ENCODE measurements at regions not wholly inside any gene's neighbourhood (a gene's known extent, or its start where the extent isn't known, plus 50 kb on each side); places are given as distances from the start of the nearest gene placed in this dataset.
"Not testable (repeated sequence)": the region's sequence is repeated elsewhere in the genome, so short reads cannot be mapped to it uniquely, and the experiment has no call there.

- no peak for DNase-seq
Observed at GRCh38 chr3:153319705-153320554, 157.9 kb downstream of the RAP2B start.

- DNase-seq: no peak
Observed at GRCh38 chr3:153320585-153321128, 158.6 kb downstream of the RAP2B start.

- no peak for DNase-seq
Observed at GRCh38 chr3:153328690-153329089, 166.7 kb downstream of the RAP2B start.

DNA sequence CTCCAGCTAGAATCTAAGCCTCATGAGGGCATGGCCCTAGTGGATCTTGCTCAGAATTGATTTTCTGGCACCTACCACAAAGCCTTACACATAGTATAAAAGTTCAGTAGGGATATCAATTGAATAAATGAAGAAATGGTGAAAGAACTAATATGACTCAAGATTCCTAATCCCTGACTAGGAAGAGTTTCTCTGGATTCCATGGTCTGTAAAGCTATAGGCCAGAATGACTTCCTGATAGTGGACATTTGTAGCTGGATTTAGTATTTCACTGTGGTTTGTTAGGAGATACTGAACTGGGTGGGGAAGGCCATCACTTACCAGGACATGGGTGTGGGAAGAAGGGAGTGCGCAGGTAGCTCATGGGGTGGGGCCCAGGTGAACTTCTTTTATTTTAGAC is 168.9 kb downstream of the RAP2B start:
- no peak for DNase-seq

DNA sequence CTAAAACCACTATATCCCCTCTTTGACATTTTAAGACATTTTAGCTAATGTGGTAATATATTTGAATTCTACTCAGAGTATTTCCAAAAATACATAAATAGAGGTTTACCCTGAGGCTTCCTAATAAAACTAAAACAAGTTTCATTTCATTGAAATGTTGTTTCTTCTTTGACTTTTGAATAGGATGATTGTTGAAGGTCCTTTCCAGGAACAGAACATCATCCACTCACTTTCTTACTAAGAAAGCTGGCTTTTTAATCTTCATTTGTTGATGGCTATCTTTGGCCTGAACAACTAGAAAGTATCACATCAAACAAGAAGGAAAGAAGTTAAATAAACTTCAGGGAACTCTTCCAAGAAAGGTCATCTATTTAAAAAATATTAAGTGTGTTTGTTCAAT is 169.7 kb downstream of the RAP2B start:
- DNase-seq: no peak

DNA sequence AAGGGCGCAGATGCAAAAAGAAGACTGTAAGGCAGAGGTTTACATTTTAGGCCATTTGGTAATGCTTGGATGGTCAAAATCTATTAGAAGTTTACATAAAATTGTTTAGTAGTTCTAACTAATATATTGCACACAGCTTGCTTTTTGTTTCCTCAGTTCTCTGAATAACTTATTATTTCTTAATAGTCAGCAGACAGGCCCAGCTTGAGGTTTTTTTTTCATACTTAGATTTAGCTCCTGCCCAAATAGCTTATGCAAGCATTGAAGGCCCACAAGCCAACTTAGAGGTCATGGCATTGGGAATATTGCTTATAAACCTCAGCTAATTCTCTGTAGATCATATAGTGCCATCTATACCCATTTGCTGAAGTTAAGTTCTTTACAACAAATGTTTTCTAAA is 172.5 kb downstream of the RAP2B start:
- DNase-seq: no peak

- no peak for DNase-seq
Observed at GRCh38 chr3:153337369-153337768, 175.3 kb downstream of the RAP2B start.

DNA sequence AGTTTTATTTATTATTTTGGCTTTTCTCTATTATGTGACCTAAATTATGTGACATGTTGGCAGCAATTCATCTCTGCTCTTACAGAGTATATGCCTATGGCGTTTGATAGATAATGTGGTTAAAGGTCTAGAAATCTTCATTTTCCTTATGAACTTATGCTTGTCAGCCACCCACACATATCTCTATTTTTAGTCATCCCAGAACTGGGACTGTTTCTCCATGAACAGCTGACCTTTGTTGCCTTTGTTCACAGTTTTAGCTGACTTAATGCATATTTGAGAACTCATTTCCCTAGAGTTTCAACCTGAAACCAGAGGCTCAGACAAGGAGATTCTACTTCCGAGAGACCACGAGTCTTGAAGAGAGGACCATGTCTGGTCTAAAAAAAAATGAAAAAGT is 176.5 kb downstream of the RAP2B start:
- no peak for DNase-seq

- DNase-seq: no peak
Observed at GRCh38 chr3:153339065-153339464, 177.0 kb downstream of the RAP2B start.

- no peak for DNase-seq
Observed at GRCh38 chr3:153343988-153344782, 182.2 kb downstream of the RAP2B start.

DNA sequence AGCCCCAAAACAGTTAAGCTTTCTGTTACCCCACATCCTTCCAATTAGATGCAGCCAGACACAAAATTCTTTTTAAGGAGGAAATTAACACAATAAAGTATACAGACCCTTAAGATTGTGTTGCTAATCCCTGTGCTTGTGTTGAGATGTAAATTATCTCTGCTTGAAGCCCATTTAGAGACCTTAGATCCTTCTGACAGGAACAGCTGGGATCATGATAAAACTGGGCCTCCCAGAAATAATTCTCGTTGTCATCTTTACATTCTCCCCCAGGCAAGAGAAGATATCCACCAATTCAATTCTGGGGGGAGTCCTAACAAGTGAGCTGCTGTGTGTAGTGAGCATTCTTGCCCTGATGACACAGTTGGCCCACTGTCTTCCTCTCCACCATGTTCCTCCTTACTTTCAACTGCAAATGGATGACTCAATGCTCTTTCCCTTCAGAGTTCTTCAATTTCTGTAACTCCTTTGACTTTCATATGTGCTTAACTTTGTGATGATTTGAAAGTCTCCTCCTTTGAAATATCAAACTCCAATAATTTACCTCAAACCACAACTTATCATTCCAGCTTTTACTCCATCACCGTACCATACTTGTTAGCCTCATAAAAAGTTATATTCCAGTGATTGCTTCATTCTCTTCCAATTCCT is 186.6 kb downstream of the RAP2B start:
- no peak for DNase-seq

DNA sequence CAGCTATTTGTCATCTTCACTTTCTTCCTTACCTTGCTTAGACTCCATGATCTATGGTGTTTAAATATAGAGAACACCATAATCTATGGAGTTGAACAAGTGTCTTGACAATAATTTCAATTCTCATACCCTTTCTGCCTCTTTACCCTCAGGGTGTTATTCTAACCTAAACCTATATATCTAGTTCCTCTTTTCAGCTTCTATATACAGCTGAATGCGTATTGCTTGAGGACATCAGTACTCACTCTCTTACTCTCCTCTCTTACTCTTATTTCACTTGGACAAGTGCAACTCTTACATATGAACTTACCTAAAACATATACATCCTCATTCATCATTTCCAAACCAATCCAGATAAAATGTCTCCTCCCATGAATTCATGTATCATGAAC is 187.1 kb downstream of the RAP2B start:
- no peak for DNase-seq

GRCh38 chr3:153350420-153350819 is 188.4 kb downstream of the RAP2B start:
- no peak for DNase-seq

- DNase-seq: no peak
Observed at GRCh38 chr3:153354641-153355040, 192.6 kb downstream of the RAP2B start.

DNA sequence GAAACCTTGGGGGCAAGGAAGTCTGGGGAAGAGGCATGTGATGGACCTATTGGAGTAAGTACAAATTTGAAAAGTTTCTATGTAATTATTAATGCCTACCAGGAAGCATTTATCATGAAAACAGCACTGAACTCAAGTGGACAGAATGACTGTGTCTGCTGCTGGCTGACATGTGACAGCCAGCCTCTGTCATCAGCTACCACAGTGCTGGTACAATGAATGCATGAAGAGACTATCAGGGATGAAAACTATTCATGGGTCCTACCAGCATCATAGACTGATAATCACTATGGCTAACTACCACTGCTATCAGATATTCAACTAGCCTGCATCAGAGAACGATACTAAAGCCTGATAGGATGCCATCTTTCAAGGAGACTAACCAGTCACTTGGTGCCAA is 193.5 kb downstream of the RAP2B start:
- no peak for DNase-seq

DNA sequence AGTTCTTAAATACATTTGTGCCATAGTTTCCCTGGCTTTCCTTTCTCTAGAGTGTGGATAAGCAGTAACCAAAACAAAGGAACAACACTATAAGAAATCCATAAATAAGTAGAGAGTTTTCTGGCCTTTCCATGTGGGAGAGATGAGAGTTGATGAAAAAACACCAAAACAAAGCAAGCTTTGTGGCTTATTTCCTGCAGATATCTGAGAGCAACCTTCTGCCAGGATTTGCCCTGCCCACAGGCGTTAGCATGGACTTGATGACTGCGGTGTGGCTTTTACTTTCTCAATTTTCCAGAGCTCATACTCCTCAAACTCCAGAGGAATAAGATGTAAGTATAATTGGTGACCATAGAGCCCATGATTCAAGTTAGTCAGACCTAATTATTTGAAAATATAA is 194.9 kb downstream of the RAP2B start:
- DNase-seq: no peak

GRCh38 chr3:153357436-153357835 is 195.4 kb downstream of the RAP2B start:
- DNase-seq: no peak

DNA sequence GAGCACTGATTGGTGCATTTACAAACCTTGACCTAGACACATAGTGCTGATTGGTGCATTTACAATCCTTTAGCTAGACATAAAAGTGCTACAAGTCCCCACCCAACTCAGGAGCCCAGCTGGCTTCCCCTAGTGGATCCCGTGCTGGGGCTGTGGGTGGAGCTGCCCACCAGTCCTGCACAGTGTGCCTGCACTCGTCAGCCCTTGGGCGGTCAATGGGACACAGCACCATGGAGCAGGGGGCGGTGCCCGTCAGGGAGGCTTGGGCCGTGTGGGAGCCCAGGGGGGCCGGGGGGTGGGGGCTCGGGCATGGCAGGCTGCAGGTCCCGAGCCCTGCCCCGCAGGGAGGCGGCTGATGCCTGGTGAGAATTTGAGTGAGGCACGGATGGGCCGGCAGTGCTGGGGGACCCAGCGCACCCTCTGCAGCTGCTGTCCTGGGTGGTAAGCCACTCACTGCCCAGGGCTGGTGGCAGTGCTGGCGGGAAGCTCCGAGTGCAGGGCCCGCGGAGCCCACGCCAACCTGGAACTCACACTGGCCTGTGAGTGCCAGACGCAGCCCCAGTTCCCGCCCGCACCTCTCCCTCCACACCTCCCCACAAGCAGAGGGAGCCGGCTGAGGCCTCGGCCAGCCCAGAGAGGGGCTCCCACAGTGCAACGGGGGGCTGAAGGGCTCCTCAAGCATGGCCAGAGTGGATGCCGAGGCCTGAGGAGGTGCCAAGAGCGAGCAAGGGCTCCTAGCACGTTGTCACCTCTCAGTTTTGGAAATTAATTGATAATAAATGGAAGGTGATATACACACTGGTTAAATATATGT is 207.7 kb downstream of the RAP2B start:
- DNase-seq: no peak

GRCh38 chr3:153370680-153371079 is 208.7 kb downstream of the RAP2B start:
- DNase-seq: no peak

DNA sequence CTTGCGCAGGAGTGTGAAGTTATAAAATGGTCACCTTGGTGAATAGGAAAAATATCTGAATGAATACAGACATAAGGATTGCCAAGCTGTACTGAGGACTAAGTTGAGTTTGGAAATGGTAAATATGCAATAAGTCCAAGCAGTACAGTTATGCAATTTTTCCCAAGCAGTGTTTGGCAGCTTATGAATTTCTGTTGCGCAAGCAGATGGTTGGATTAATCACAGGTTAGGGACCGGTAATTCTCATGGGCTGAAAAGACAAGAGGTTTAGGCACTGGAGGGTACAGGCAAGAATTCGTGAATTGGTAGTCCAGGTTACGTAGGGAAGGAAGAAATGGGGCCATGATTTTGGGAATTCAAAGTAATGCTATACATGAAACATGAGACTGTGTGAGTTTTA is 210.3 kb downstream of the RAP2B start:
- DNase-seq: no peak

GRCh38 chr3:153373606-153374005 is 211.6 kb downstream of the RAP2B start:
- DNase-seq: no peak

GRCh38 chr3:153378366-153378765 is 216.3 kb downstream of the RAP2B start:
- not testable (repeated sequence) for DNase-seq

GRCh38 chr3:153379516-153379915 is 217.5 kb downstream of the RAP2B start:
- no peak for DNase-seq
